RWPE1 (cell line): ENCODE measurements at regions not wholly inside any gene's neighbourhood (a gene's known extent, or its start where the extent isn't known, plus 50 kb on each side); places are given as distances from the start of the nearest gene placed in this dataset.

Experiments
- CTCF ChIA-PET: fragments of 350-600 bp; sonication (Branson Sonifier 250); formaldehyde crosslinking; extraction: SDS; loops from one replicate; lab custom pipeline; 2021; lab: Yijun Ruan, JAX
- POLR2A ChIA-PET: fragments of 400-600 bp; formaldehyde crosslinking; extraction: SDS; loops from one replicate; lab custom pipeline; 2020; ENCODE audit warnings: antibody characterized with exemption; ENCODE audit not compliant: low non-redundant PET; lab: Yijun Ruan, JAX
- DNase-seq: peaks from one replicate; pipeline ENCODE4 v3.0.0; 2012; ENCODE audit warnings: low spot score
- H3K27ac ChIP-seq: fragments of 450-650 bp; 2 replicates; pipeline ENCODE4 v1.5.1; 2017
- TF ChIP-seq, protein P1 (sequence below): fragments of 450-650 bp; conservative IDR thresholded peaks from 2 replicates; pipeline ENCODE4 v1.5.1; 2017; ENCODE audit warnings: low read depth, mild to moderate bottlenecking

- CTCF ChIA-PET, result no interaction called here
- DNase-seq, result no peak
- POLR2A ChIA-PET, result no interaction called here
- H3K27ac ChIP-seq, result no peak overlapping the region
- TF ChIP-seq, protein P1, sequence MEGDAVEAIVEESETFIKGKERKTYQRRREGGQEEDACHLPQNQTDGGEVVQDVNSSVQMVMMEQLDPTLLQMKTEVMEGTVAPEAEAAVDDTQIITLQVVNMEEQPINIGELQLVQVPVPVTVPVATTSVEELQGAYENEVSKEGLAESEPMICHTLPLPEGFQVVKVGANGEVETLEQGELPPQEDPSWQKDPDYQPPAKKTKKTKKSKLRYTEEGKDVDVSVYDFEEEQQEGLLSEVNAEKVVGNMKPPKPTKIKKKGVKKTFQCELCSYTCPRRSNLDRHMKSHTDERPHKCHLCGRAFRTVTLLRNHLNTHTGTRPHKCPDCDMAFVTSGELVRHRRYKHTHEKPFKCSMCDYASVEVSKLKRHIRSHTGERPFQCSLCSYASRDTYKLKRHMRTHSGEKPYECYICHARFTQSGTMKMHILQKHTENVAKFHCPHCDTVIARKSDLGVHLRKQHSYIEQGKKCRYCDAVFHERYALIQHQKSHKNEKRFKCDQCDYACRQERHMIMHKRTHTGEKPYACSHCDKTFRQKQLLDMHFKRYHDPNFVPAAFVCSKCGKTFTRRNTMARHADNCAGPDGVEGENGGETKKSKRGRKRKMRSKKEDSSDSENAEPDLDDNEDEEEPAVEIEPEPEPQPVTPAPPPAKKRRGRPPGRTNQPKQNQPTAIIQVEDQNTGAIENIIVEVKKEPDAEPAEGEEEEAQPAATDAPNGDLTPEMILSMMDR, result no peak
Measured at GRCh38 chr2:238506371-238507068, 79.8 kb downstream of the ASB1 start.

DNA sequence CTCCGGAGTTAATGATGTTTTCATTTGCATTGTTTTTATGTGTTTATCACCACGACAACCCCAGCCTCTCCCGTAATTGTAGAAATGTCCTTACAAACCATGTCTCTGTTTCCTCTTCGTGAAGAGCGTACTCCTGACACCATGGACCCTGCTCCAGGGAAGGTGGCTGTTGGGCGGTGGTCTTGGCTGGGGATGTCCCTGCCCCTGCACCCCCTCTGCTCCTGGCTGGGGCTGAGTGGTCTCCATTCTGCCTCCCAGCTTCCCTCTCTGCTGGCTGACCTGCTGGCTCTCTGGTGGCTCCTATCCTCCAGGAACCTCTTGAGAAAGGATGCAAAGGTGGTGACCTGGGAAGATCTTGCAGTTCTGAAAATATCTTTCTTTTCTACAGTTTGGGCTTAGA lies 81.1 kb downstream of the ASB1 start:
- POLR2A ChIA-PET, result no interaction called here
- DNase-seq, result no peak
- TF ChIP-seq, protein P1, result no peak
- CTCF ChIA-PET, result no interaction called here
- no peak overlapping the region for H3K27ac ChIP-seq

DNA sequence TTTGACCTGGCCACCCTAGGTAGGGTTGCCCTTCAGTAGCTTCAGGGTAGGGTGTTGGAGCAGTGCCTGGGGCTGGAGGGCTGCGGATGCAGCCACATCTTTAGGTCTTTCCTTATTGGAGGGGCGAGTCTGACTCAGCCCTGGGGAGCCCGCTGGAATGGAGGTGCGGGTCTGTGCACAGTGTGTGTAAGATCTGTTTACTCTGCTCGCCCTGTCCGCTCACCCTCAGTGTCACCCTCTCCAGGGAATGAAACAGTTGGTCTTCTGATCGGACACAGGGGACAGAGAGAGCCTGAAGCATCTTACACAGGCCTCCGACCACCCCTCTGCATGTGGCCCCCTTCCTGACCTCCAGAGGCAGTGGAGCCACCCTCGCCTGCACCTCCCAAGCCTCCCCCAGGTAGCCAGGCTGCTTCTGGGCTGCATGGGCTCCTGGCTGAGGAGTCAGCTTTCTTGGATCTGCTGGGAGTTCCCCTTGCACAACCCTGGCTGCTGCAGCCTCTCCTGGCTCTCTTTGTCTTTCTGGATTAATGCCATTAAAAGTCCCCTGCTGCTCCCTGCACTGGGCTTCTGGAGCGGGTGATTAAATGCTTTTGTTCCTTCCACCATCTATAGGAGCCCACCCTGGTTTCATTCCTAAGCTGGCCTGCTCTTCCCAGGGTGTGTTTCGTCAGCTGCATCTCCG lies 82.6 kb downstream of the ASB1 start:
- POLR2A ChIA-PET, result no interaction called here
- no peak for DNase-seq
- no peak overlapping the region for H3K27ac ChIP-seq
- CTCF ChIA-PET, result no interaction called here
- TF ChIP-seq, protein P1, result no peak

DNA sequence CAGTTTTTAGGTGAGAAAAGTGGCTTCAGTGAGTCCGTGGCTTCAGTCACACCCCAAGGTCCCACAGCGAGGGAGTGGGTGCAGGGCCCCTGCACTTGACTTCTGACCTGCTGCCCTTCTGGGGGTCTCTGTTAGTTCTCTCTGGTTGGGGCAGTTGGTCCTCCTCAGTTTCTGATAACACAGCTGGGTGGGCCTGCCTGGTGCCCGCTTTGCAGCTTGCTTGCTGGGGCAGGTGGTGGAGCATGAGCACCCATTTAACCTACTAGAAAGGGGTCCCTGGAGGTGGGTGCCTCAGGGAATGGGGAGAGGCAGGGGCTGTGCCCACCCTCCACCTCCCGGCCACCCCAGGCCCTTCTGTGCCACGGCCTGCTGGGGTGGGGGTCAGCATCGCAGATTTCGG lies 83.2 kb downstream of the ASB1 start:
- H3K27ac ChIP-seq, result no peak overlapping the region
- POLR2A ChIA-PET, result no interaction called here
- TF ChIP-seq, protein P1, result no peak
- CTCF ChIA-PET, result no interaction called here
- DNase-seq, result no peak

- no peak overlapping the region for H3K27ac ChIP-seq
- TF ChIP-seq, protein P1, result no peak
- POLR2A ChIA-PET, result no interaction called here
- DNase-seq, result no peak
- CTCF ChIA-PET, result no interaction called here
Measured at GRCh38 chr2:238510911-238511613, 84.3 kb downstream of the ASB1 start.

GRCh38 chr2:238511614-238511950 lies 84.9 kb downstream of the ASB1 start:
- H3K27ac ChIP-seq, result no peak overlapping the region
- ChIA-PET POLR2A (no interaction called here), CTCF (no interaction called here)
- TF ChIP-seq, protein P1, result no peak
- DNase-seq, result no peak
